IMR-90 (cell line): ENCODE measurements at regions not wholly inside any gene's neighbourhood (a gene's known extent, or its start where the extent isn't known, plus 50 kb on each side); places are given as distances from the start of the nearest gene placed in this dataset.

Source experiments
- ATAC-seq: fragments of 200-7000 bp; cut with Tn5 transposase; 2 replicates; pipeline ENCODE4 v1.9.1; 2020; ENCODE audit warnings: low read depth, mild to moderate bottlenecking, moderate library complexity
- BruUV-seq: library from RNA; stranded (reverse); fragments of 400-500 nt; replicated peaks from 2 replicates; lab custom pipeline; 2021; lab: Mats Ljungman, UMichigan
- CTCF ChIA-PET: fragments of 300-600 bp; formaldehyde crosslinking; extraction: SDS; loops from one replicate; lab custom pipeline; 2021; ENCODE audit warnings: antibody characterized with exemption; lab: Yijun Ruan, JAX
- POLR2A ChIA-PET: fragments of 300-600 bp; sonication (Branson Sonifier 250); formaldehyde crosslinking; loops from one replicate; lab custom pipeline; 2022; ENCODE audit warnings: antibody characterized with exemption; ENCODE audit not compliant: unreplicated experiment; lab: Charles Lee
- DNase-seq: peaks from one replicate; pipeline ENCODE4 v3.0.0; 2013
- H2AFZ ChIP-seq: replicated peaks from 2 replicates; pipeline ENCODE3; 2013; ENCODE audit warnings: low read length, mild to moderate bottlenecking; ENCODE audit not compliant: poor library complexity
- H2AK5ac ChIP-seq: 2 replicates; pipeline ENCODE4 v1.6.1; 2013; ENCODE audit warnings: low read depth, low read length, inconsistent platforms
- H2AK9ac ChIP-seq: replicated peaks from 2 replicates; pipeline ENCODE3; 2013; ENCODE audit warnings: mild to moderate bottlenecking, low read depth, low read length, moderate library complexity; ENCODE audit not compliant: poor library complexity
- H2BK120ac ChIP-seq: 2 replicates; pipeline ENCODE4 v1.6.1; 2013; ENCODE audit warnings: low read depth, low read length, inconsistent platforms
- H2BK15ac ChIP-seq: 3 replicates; pipeline ENCODE4 v1.6.1; 2013; ENCODE audit warnings: low read depth, low read length, inconsistent platforms
- H2BK20ac ChIP-seq: 2 replicates; pipeline ENCODE4 v1.6.1; 2013; ENCODE audit warnings: low read depth, mild to moderate bottlenecking, inconsistent platforms, low read length, moderate library complexity
- H2BK5ac ChIP-seq: 2 replicates; pipeline ENCODE4 v1.6.1; 2013; ENCODE audit warnings: mild to moderate bottlenecking, low read depth, low read length, inconsistent platforms; ENCODE audit not compliant: poor library complexity, severe bottlenecking
- H3K14ac ChIP-seq: replicated peaks from 2 replicates; pipeline ENCODE4 v1.6.1; 2013; ENCODE audit warnings: low read depth, low read length, inconsistent platforms
- H3K18ac ChIP-seq: 2 replicates; pipeline ENCODE4 v1.6.1; 2013; ENCODE audit warnings: low read depth, low read length, control low read depth
- H3K23ac ChIP-seq: 2 replicates; pipeline ENCODE4 v1.6.1; 2013; ENCODE audit warnings: low read depth, low read length, inconsistent platforms
- H3K27ac ChIP-seq: 2 replicates; pipeline ENCODE4 v1.5.1; 2013; ENCODE audit warnings: mild to moderate bottlenecking, control low read depth, low read length; ENCODE audit not compliant: insufficient read depth
- H3K27me3 ChIP-seq: 2 replicates; pipeline ENCODE4 v1.6.1; 2013; ENCODE audit warnings: low read length; ENCODE audit not compliant: control insufficient read depth, insufficient read depth
- H3K36me3 ChIP-seq: 2 replicates; pipeline ENCODE4 v1.6.1; 2013; ENCODE audit warnings: low read length, mixed read lengths; ENCODE audit not compliant: control insufficient read depth, insufficient read depth
- H3K4ac ChIP-seq: 2 replicates; pipeline ENCODE4 v1.6.1; 2013; ENCODE audit warnings: low read depth, low read length, inconsistent platforms
- H3K4me1 ChIP-seq: 2 replicates; pipeline ENCODE4 v1.6.1; 2013; ENCODE audit warnings: low read length, mixed read lengths; ENCODE audit not compliant: control insufficient read depth, insufficient read depth
- H3K4me2 ChIP-seq: 2 replicates; pipeline ENCODE4 v1.6.1; 2013; ENCODE audit warnings: low read depth, mild to moderate bottlenecking, control low read depth, low read length, moderate library complexity
- H3K4me3 ChIP-seq: 2 replicates; pipeline ENCODE4 v1.5.1; 2013; ENCODE audit warnings: low read depth, mild to moderate bottlenecking, control low read depth, low read length, moderate library complexity; ENCODE audit not compliant: insufficient read depth
- H3K56ac ChIP-seq: 2 replicates; pipeline ENCODE4 v1.6.1; 2013; ENCODE audit warnings: low read length, inconsistent platforms; ENCODE audit not compliant: insufficient read depth; ENCODE audit errors: extremely low read depth
- H3K79me1 ChIP-seq, 2 experiments: 2 replicates each; pipeline ENCODE4 v1.6.1; 2013; ENCODE audit warnings: low read length in 2 of 2, inconsistent platforms in 1 of 2, low read depth in 1 of 2
- H3K9ac ChIP-seq: 2 replicates; pipeline ENCODE4 v1.6.1; 2013; ENCODE audit warnings: low read depth, low read length, control low read depth
- H3K9me1 ChIP-seq: 2 replicates; pipeline ENCODE4 v1.6.1; 2013; ENCODE audit warnings: low read length, inconsistent platforms; ENCODE audit not compliant: insufficient read depth
- H3K9me3 ChIP-seq: 2 replicates; pipeline ENCODE4 v1.6.1; 2013; ENCODE audit warnings: low read length; ENCODE audit not compliant: control insufficient read depth, insufficient read depth
- H4K20me1 ChIP-seq: 2 replicates; pipeline ENCODE4 v1.6.1; 2013; ENCODE audit warnings: low read length, inconsistent platforms; ENCODE audit not compliant: insufficient read depth
- H4K5ac ChIP-seq: 2 replicates; pipeline ENCODE4 v1.6.1; 2013; ENCODE audit warnings: mild to moderate bottlenecking, low read depth, low read length, control low read depth
- H4K8ac ChIP-seq, 2 experiments: 2 replicates each; pipeline ENCODE4 v1.6.1; 2013; ENCODE audit warnings: low read depth in 2 of 2, low read length in 2 of 2, control low read depth in 1 of 2, inconsistent platforms in 1 of 2
- H4K91ac ChIP-seq: 2 replicates; pipeline ENCODE4 v1.6.1; 2013; ENCODE audit warnings: low read depth, low read length, inconsistent platforms; ENCODE audit not compliant: insufficient read depth
- BHLHE40 ChIP-seq: fragments of 150-350 bp; IDR thresholded peaks from 2 replicates; pipeline ENCODE4 v1.6.1; 2016; ENCODE audit warnings: mild to moderate bottlenecking, low read depth, low read length
- CEBPB ChIP-seq: IDR thresholded peaks from 2 replicates; pipeline ENCODE4 v1.6.1; 2012; ENCODE audit warnings: low read depth, low read length, improper control_type of control experiment
- CHD1 ChIP-seq: IDR thresholded peaks from 2 replicates; pipeline ENCODE4 v1.6.1; 2012; ENCODE audit warnings: low read depth, low read length, improper control_type of control experiment
- FOS ChIP-seq: fragments of 150-350 bp; IDR thresholded peaks from 2 replicates; pipeline ENCODE4 v1.6.1; 2016; ENCODE audit warnings: low read depth, low read length
- MAFK ChIP-seq: IDR thresholded peaks from 2 replicates; pipeline ENCODE4 v1.6.1; 2012; ENCODE audit warnings: low read depth, low read length, improper control_type of control experiment
- MAZ ChIP-seq: IDR thresholded peaks from 2 replicates; pipeline ENCODE4 v1.6.1; 2012; ENCODE audit warnings: low read depth, mild to moderate bottlenecking, low read length, improper control_type of control experiment, moderate library complexity, borderline replicate concordance
- MXI1 ChIP-seq: IDR thresholded peaks from 2 replicates; pipeline ENCODE4 v1.6.1; 2012; ENCODE audit warnings: low read depth, mild to moderate bottlenecking, low read length, moderate library complexity, borderline replicate concordance
- NFE2L2 ChIP-seq: fragments of 150-350 bp; IDR thresholded peaks from 2 replicates; pipeline ENCODE4 v1.6.1; 2016; ENCODE audit warnings: low read depth, mild to moderate bottlenecking, low read length
- POLR2A ChIP-seq: IDR thresholded peaks from 2 replicates; pipeline ENCODE4 v1.6.1; 2012; ENCODE audit warnings: mild to moderate bottlenecking, low read depth, low read length
- RAD21 ChIP-seq: IDR thresholded peaks from 2 replicates; pipeline ENCODE4 v1.6.1; 2012; ENCODE audit warnings: low read length, improper control_type of control experiment
- RCOR1 ChIP-seq: IDR thresholded peaks from 2 replicates; pipeline ENCODE4 v1.6.1; 2012; ENCODE audit warnings: mild to moderate bottlenecking, low read length, improper control_type of control experiment; ENCODE audit not compliant: insufficient replicate concordance
- SMC3 ChIP-seq: fragments of 150-350 bp; IDR thresholded peaks from 2 replicates; pipeline ENCODE4 v1.6.1; 2016; ENCODE audit warnings: low read depth, mild to moderate bottlenecking, antibody characterized with exemption, low read length, moderate library complexity
- WGBS, 2 experiments: methylation state at CpG; one replicate each; pipeline versions ENCODE4 v1.1.5 to v1.1.7; 2013; ENCODE audit warnings: missing lambda C conversion rate in 2 of 2; ENCODE audit not compliant: insufficient read length in 1 of 2; ENCODE audit errors: extremely low coverage in 2 of 2; 5-methylcytosine and 5-hydroxymethylcytosine counted together
- dilution Hi-C: fragments of 300-500 bp; cut with HindIII; formaldehyde crosslinking; loops from one replicate; pipeline ENCODE4 v1.14.3; 2018; ENCODE audit warnings: low sequenced_read_pairs; ENCODE audit not compliant: unreplicated experiment
- in situ Hi-C: fragments of 300-500 bp; cut with MboI; formaldehyde crosslinking; loops from 3 replicates; pipeline ENCODE4 v1.14.3; 2019; ENCODE audit warnings: low sequenced_read_pairs, inconsistent platforms, mixed read lengths
- intact Hi-C: fragments of 100-400 bp; cut with micrococcal nuclease; formaldehyde crosslinking; loops from 2 replicates; pipeline ENCODE4 v1.10.0; 2022
- TF ChIP-seq, protein P1 (sequence below): conservative IDR thresholded peaks from 2 replicates; pipeline ENCODE4 v1.5.1; 2012; ENCODE audit warnings: mild to moderate bottlenecking, low read depth, low read length, improper control_type of control experiment
- TF ChIP-seq, protein P2 (sequence below): fragments of 150-350 bp; IDR thresholded peaks from 2 replicates; pipeline ENCODE4 v1.6.1; 2017; ENCODE audit warnings: mild to moderate bottlenecking, antibody characterized with exemption, low read length, low read depth

DNA sequence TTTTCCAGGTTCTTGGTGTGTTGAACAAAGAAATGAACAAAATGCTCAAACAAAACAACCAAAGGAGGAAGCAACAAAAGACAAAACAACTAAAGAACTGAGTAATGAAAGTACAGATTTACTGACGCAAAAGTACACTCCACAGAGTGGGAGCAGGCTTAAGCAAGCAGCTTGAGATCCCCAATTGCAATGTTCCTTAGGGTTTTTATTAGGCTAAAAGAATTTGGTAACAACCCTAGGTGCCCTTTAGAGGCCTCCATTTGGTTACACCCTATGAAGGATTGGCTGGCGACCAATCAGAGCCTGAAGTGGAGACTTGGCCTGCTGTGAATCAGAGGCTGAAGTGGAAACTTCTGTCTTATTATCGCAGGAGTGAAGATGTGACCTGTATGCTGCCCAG, 243.4 kb upstream of the ATP10A start:
- ChIA-PET CTCF (no interaction called here), POLR2A (no interaction called here)
- BruUV-seq = no TSS peak
- no peaks in the 10 kb centered on the region for H3K9me3 ChIP-seq
- H3K14ac ChIP-seq = no peak overlapping the region
- no peak overlapping the region for H2AK5ac ChIP-seq
- no peak overlapping the region for H2AK9ac ChIP-seq
- H2AFZ ChIP-seq = no peak overlapping the region
- no peak overlapping the region for H3K4ac ChIP-seq
- in situ Hi-C loops = no loop called here
- no peak overlapping the region for H2BK120ac ChIP-seq
- no peaks in the 10 kb centered on the region for H4K20me1 ChIP-seq
- DNase-seq (no peak), ATAC-seq (no peak)
- no peak overlapping the region for H3K9ac ChIP-seq
- no peaks in the 10 kb centered on the region for H3K36me3 ChIP-seq
- H3K27me3 ChIP-seq = no peaks in the 10 kb centered on the region
- TF ChIP-seq MXI1 = no peak
- no peak for TF ChIP-seq RCOR1
- TF ChIP-seq POLR2A = no peak
- TF ChIP-seq BHLHE40 = no peak
- no peak for TF ChIP-seq CEBPB
- no peak for TF ChIP-seq RAD21
- TF ChIP-seq MAZ = no peak
- TF ChIP-seq, protein P1, sequence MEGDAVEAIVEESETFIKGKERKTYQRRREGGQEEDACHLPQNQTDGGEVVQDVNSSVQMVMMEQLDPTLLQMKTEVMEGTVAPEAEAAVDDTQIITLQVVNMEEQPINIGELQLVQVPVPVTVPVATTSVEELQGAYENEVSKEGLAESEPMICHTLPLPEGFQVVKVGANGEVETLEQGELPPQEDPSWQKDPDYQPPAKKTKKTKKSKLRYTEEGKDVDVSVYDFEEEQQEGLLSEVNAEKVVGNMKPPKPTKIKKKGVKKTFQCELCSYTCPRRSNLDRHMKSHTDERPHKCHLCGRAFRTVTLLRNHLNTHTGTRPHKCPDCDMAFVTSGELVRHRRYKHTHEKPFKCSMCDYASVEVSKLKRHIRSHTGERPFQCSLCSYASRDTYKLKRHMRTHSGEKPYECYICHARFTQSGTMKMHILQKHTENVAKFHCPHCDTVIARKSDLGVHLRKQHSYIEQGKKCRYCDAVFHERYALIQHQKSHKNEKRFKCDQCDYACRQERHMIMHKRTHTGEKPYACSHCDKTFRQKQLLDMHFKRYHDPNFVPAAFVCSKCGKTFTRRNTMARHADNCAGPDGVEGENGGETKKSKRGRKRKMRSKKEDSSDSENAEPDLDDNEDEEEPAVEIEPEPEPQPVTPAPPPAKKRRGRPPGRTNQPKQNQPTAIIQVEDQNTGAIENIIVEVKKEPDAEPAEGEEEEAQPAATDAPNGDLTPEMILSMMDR = no peak
- no peak for TF ChIP-seq SMC3
- TF ChIP-seq NFE2L2 = no peak
- no peak for TF ChIP-seq MAFK
- TF ChIP-seq CHD1 = no peak
- TF ChIP-seq FOS = no peak
- TF ChIP-seq, protein P2, sequence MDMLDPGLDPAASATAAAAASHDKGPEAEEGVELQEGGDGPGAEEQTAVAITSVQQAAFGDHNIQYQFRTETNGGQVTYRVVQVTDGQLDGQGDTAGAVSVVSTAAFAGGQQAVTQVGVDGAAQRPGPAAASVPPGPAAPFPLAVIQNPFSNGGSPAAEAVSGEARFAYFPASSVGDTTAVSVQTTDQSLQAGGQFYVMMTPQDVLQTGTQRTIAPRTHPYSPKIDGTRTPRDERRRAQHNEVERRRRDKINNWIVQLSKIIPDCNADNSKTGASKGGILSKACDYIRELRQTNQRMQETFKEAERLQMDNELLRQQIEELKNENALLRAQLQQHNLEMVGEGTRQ = no peak
- H3K4me3 ChIP-seq = no peak overlapping the region
- no peak overlapping the region for H3K18ac ChIP-seq
- no peak overlapping the region for H2BK15ac ChIP-seq
- H3K27ac ChIP-seq = no peak overlapping the region
- H3K4me2 ChIP-seq = no peak overlapping the region
- no peak overlapping the region for H4K5ac ChIP-seq
- H3K4me1 ChIP-seq = no peaks in the 10 kb centered on the region
- H3K9me1 ChIP-seq = no peaks in the 10 kb centered on the region
- no peak overlapping the region for H2BK20ac ChIP-seq
- WGBS, 2 experiments = 80% methylated on average over 1 of the region's 3 CpGs; no CpG with 5 or more reads in 1 of the 2 experiments
- H3K79me1 ChIP-seq = no peaks in the 10 kb centered on the region
- H2BK5ac ChIP-seq = no peak overlapping the region
- intact Hi-C loops = no loop called here
- no peak overlapping the region for H4K8ac ChIP-seq
- H4K91ac ChIP-seq = no peak overlapping the region
- dilution Hi-C loops = no loop called here
- no peak overlapping the region for H3K56ac ChIP-seq
- H3K23ac ChIP-seq = no peak overlapping the region
